Adrenal gland (tissue), 5 donors: ENCODE measurements at regions not wholly inside any gene's neighbourhood (a gene's known extent, or its start where the extent isn't known, plus 50 kb on each side); places are given as distances from the start of the nearest gene placed in this dataset.

ENCODE experiments used
- POLR2A ChIP-seq, 2 donors: fragments of 450-650 bp; IDR thresholded peaks; one replicate each; pipeline ENCODE4 v1.6.1; 2017; ENCODE audit warnings: antibody characterized with exemption in 2 of 2, mild to moderate bottlenecking in 2 of 2, moderate library complexity in 1 of 2
- TF ChIP-seq, protein P1 (sequence below), 6 experiments: fragments of 450-650 bp in 4 of 6; fragments of 200-600 bp in 2 of 6; sonication (generic) in 1 of 6; IDR thresholded peaks; 1 replicate in 5 of 6; 2 replicates in 1 of 6; pipeline versions ENCODE4 v1.5.1 to v1.8.0; 2016 to 2021; ENCODE audit warnings: antibody characterized with exemption in 6 of 6, mild to moderate bottlenecking in 2 of 6, moderate library complexity in 1 of 6
- donor health status: DM: no; HTN: no; CAD: no.

DNA sequence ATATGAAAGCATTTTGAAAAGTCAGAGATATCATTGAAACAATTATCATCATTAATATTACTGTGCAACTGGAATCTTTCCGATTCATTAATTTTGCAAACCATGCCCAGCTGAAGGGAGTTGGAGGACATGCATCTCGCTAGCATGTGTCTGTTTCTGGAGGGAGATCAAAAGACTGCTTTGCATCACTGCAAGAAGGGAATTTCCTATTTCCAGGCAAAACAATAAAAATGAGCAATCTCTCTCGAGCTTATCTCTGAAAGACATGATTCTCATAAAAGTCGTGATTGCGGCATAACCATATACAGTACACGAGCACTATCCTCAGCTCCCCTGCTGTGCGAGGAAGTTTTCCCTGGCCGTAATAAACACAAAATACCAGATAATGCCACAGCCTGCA, 607.6 kb upstream of the DPP6 start:
- TF ChIP-seq, protein P1, sequence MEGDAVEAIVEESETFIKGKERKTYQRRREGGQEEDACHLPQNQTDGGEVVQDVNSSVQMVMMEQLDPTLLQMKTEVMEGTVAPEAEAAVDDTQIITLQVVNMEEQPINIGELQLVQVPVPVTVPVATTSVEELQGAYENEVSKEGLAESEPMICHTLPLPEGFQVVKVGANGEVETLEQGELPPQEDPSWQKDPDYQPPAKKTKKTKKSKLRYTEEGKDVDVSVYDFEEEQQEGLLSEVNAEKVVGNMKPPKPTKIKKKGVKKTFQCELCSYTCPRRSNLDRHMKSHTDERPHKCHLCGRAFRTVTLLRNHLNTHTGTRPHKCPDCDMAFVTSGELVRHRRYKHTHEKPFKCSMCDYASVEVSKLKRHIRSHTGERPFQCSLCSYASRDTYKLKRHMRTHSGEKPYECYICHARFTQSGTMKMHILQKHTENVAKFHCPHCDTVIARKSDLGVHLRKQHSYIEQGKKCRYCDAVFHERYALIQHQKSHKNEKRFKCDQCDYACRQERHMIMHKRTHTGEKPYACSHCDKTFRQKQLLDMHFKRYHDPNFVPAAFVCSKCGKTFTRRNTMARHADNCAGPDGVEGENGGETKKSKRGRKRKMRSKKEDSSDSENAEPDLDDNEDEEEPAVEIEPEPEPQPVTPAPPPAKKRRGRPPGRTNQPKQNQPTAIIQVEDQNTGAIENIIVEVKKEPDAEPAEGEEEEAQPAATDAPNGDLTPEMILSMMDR (IDR thresholded peaks at IDR 0.05): no peak
- no peak for TF ChIP-seq POLR2A (IDR thresholded peaks at IDR 0.05)
